Subcutaneous abdominal adipose tissue (tissue), 5 donors: ENCODE measurements at regions not wholly inside any gene's neighbourhood (a gene's known extent, or its start where the extent isn't known, plus 50 kb on each side); places are given as distances from the start of the nearest gene placed in this dataset.

Experiments used
- H3K27ac ChIP-seq: one replicate; pipeline ENCODE4 v1.7.0; 2013; ENCODE audit warnings: low read depth, mild to moderate bottlenecking, inconsistent platforms, low read length, moderate library complexity
- H3K27me3 ChIP-seq, 5 donors: one replicate each; pipeline ENCODE4 v1.7.0; 2013; ENCODE audit warnings: low read length in 5 of 5, inconsistent platforms in 1 of 5; ENCODE audit not compliant: control insufficient read depth in 5 of 5, insufficient read depth in 4 of 5
- H3K36me3 ChIP-seq, 5 donors: one replicate each; pipeline ENCODE4 v1.7.0; 2013; ENCODE audit warnings: low read length in 5 of 5; ENCODE audit not compliant: control insufficient read depth in 5 of 5, insufficient read depth in 5 of 5
- H3K4me1 ChIP-seq, 5 donors: one replicate each; pipeline ENCODE4 v1.7.0; 2013; ENCODE audit warnings: low read length in 5 of 5, mild to moderate bottlenecking in 3 of 5, moderate library complexity in 1 of 5; ENCODE audit not compliant: control insufficient read depth in 5 of 5, insufficient read depth in 5 of 5
- H3K4me3 ChIP-seq, 5 donors: one replicate each; pipeline ENCODE4 v1.7.0; 2013; ENCODE audit warnings: low read length in 5 of 5, low read depth in 1 of 5
- H3K9ac ChIP-seq, 5 donors: one replicate each; pipeline ENCODE4 v1.7.0; 2013; ENCODE audit warnings: low read length in 5 of 5, mild to moderate bottlenecking in 4 of 5, moderate library complexity in 3 of 5
- H3K9me3 ChIP-seq, 5 donors: one replicate each; pipeline ENCODE4 v1.7.0; 2013; ENCODE audit warnings: low read length in 5 of 5; ENCODE audit not compliant: control insufficient read depth in 5 of 5
- donor health status: healthy.
- donor health status: healthy.
- donor health status: healthy.
- donor health status: healthy.
- donor health status: healthy.

DNA sequence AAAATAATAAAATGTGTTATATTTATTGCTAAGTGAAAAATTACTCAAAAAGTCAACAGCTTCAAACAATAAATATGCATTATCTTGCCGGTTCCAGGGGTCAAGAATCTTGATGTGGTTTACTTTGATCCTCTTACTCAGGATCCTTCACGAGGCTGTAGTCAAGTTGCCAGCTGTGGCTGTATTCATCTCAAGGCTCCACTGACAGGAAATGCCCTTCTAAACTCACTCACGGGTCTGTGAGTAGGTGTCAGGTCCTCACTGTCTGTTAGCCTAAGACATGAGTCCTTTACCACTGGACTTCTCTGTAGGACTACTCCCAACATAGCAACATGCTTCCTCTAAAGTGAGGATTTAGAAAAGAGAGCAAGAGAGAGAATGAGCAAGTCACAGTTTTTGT lies 983.0 kb downstream of the SI start:
- no peaks in the 10 kb centered on the region for H3K27me3 ChIP-seq
- no peak overlapping the region for H3K27ac ChIP-seq
- no peak overlapping the region for H3K4me3 ChIP-seq
- no peaks in the 10 kb centered on the region for H3K36me3 ChIP-seq
- H3K4me1 ChIP-seq, result no peaks in the 10 kb centered on the region
- H3K9me3 ChIP-seq, result no peaks in the 10 kb centered on the region
- no peak overlapping the region for H3K9ac ChIP-seq

DNA sequence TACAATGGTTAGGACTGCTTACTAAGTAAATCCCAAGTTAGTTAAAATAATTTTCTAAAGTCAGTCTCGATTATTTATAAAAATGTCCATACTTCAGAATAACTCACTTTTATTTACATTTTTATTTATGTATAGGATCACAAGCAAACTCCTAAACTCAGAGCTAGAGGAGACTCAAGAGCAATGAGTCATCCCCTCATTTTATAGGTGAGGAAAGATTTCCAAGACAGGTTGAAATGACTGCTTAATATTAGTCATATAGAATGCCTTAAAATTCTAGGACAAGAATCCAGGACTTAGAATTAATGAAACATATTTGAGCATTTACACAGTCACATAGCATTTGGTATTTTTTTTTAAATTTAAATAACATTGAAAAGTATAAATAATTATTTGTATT lies 983.8 kb downstream of the SI start:
- no peaks in the 10 kb centered on the region for H3K36me3 ChIP-seq
- no peak overlapping the region for H3K9ac ChIP-seq
- no peaks in the 10 kb centered on the region for H3K9me3 ChIP-seq

GRCh38 chr3:164080208-164080607 lies 998.1 kb downstream of the SI start:
- no peaks in the 10 kb centered on the region for H3K27me3 ChIP-seq
- no peaks in the 10 kb centered on the region for H3K4me1 ChIP-seq
- peaks cover 0 to 7% (median 0%) of the 10 kb centered on the region in 5 donors for H3K9me3 ChIP-seq
- H3K36me3 ChIP-seq, result no peaks in the 10 kb centered on the region
- H3K27ac ChIP-seq, result no peak overlapping the region
- H3K9ac ChIP-seq, result no peak overlapping the region
- H3K4me3 ChIP-seq, result no peak overlapping the region

More for the DNA sequence above, 983.8 kb downstream of the SI start:
- H3K27me3 ChIP-seq, result no peaks in the 10 kb centered on the region
- no peak overlapping the region for H3K27ac ChIP-seq
- no peaks in the 10 kb centered on the region for H3K4me1 ChIP-seq
- no peak overlapping the region for H3K4me3 ChIP-seq

GRCh38 chr3:164064298-164064697 lies 1014.0 kb downstream of the SI start:
- Histone ChIP-seq H3K27me3 (no peaks in the 10 kb centered on the region), H3K27ac (no peak overlapping the region), H3K36me3 (no peaks in the 10 kb centered on the region), H3K4me1 (no peaks in the 10 kb centered on the region), H3K4me3 (no peak overlapping the region), H3K9me3 (peaks cover 0 to 5% (median 0%) of the 10 kb centered on the region in 5 donors), H3K9ac (no peak overlapping the region)

DNA sequence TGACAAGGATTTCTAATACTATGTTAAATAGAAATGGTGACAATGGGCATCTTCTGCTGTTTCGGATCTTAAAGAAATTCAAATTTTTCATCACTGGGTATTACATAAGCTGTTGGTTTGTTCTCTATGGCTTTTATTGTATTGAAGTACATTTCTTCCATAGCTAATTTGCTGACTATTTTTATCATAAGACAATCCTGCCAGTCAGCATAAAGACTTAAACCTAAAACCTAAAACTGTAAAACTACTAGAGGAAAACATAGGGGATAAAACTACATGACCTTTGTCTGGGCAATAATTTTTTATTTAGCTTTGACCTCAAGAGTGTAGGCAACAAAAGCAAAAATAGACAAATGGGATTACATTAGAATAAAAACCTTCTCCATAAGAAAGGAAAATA lies 1017.4 kb downstream of the SI start:
- Histone ChIP-seq H3K4me3 (no peak overlapping the region), H3K36me3 (no peaks in the 10 kb centered on the region), H3K27ac (no peak overlapping the region), H3K9me3 (no peaks in the 10 kb centered on the region), H3K27me3 (no peaks in the 10 kb centered on the region), H3K9ac (no peak overlapping the region), H3K4me1 (no peaks in the 10 kb centered on the region)

DNA sequence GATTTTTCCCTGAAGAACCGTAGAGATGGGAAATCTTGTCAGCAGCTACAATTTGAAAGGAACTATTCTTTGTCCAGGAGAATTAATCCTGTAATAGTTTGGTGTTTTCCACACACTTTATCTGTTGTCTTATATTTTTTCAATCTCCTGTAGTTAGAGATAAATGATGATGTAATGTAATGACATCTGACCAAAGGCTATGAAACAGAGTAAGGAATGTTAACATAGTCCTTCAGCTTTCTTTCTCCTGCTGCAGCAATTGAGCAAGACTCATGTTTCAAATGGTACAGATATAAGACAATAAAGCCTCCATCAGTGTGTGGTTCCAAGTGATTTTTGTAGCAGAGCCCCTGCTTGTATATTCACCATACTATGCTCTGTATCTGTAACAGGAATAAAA lies 1028.4 kb downstream of the SI start:
- Histone ChIP-seq H3K9ac (no peak overlapping the region), H3K27me3 (no peaks in the 10 kb centered on the region), H3K4me1 (no peaks in the 10 kb centered on the region), H3K36me3 (no peaks in the 10 kb centered on the region), H3K27ac (no peak overlapping the region), H3K9me3 (no peaks in the 10 kb centered on the region), H3K4me3 (no peak overlapping the region)

DNA sequence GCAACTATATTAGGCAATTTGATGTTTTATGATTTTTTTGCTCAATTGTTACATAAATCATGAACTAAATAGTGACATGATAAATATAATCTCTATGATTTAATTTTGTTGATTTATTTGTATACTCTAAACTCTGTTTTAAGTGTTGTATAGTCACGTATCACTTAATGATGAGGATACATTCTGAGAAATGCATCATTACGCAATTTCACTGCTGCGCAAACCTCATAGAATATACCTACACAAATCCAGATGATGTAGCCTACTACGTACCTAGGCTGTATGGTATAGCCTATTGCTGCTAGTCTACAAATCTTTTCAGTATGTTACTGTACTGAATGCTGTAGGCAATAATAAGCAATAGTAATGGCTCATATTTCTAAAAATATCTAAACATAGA lies 1029.8 kb downstream of the SI start:
- Histone ChIP-seq H3K27ac (no peak overlapping the region), H3K4me3 (no peak overlapping the region), H3K4me1 (no peaks in the 10 kb centered on the region)

DNA sequence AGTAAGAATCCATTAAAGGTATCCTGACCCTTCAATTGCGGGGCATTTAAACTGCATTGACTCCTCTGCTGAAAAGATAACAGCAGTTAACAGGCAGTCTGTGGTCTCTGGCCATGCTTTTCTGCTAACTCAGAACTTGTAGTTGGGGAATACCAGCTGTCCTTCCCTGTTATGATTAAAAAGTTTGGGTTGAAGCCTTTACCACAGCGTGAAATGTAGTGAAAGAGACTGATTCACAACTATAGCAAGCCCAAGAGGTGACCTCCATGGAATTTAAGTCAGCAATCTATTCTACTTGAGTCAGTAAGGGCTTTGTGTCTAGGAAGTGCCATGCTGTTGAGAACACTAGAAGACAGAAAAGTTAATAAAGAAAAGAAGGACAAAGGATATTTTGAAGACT lies 1037.3 kb downstream of the SI start:
- no peak overlapping the region for H3K4me3 ChIP-seq
- no peaks in the 10 kb centered on the region for H3K4me1 ChIP-seq
- no peak overlapping the region for H3K9ac ChIP-seq
- H3K27me3 ChIP-seq, result no peaks in the 10 kb centered on the region
- no peaks in the 10 kb centered on the region for H3K9me3 ChIP-seq
- no peak overlapping the region for H3K27ac ChIP-seq
- no peaks in the 10 kb centered on the region for H3K36me3 ChIP-seq

More for the DNA sequence above, 1029.8 kb downstream of the SI start:
- Histone ChIP-seq H3K9ac (no peak overlapping the region), H3K36me3 (no peaks in the 10 kb centered on the region), H3K27me3 (no peaks in the 10 kb centered on the region), H3K9me3 (no peaks in the 10 kb centered on the region)

- Histone ChIP-seq H3K27me3 (no peaks in the 10 kb centered on the region), H3K4me3 (no peak overlapping the region), H3K4me1 (no peaks in the 10 kb centered on the region), H3K27ac (no peak overlapping the region), H3K36me3 (no peaks in the 10 kb centered on the region), H3K9ac (no peak overlapping the region), H3K9me3 (no peaks in the 10 kb centered on the region)
Observed at GRCh38 chr3:164030194-164030593, 1048.1 kb downstream of the SI start.

GRCh38 chr3:164024786-164025185 lies 1053.5 kb downstream of the SI start:
- Histone ChIP-seq H3K4me1 (no peaks in the 10 kb centered on the region), H3K27ac (no peak overlapping the region), H3K27me3 (no peaks in the 10 kb centered on the region), H3K9ac (no peak overlapping the region), H3K4me3 (no peak overlapping the region), H3K9me3 (peaks cover 0 to 4% (median 0%) of the 10 kb centered on the region in 5 donors), H3K36me3 (no peaks in the 10 kb centered on the region)

- H3K27me3 ChIP-seq, result no peaks in the 10 kb centered on the region
- no peaks in the 10 kb centered on the region for H3K36me3 ChIP-seq
- no peaks in the 10 kb centered on the region for H3K4me1 ChIP-seq
Observed at GRCh38 chr3:164023480-164023879, 1054.8 kb downstream of the SI start.

More at GRCh38 chr3:164023480-164023879, 1054.8 kb downstream of the SI start:
- Histone ChIP-seq H3K9ac (no peak overlapping the region), H3K9me3 (peaks cover 0 to 4% (median 0%) of the 10 kb centered on the region in 5 donors), H3K27ac (no peak overlapping the region), H3K4me3 (no peak overlapping the region)
